Stomach (tissue), 4 donors: ENCODE measurements at regions not wholly inside any gene's neighbourhood (a gene's known extent, or its start where the extent isn't known, plus 50 kb on each side); places are given as distances from the start of the nearest gene placed in this dataset.

Experiments
- POLR2A ChIP-seq, 4 donors: fragments of 450-650 bp; IDR thresholded peaks; one replicate each; pipeline ENCODE4 v1.6.1; 2016; ENCODE audit warnings: antibody characterized with exemption in 4 of 4, control low read depth in 2 of 4, mild to moderate bottlenecking in 1 of 4, moderate library complexity in 1 of 4
- TF ChIP-seq, protein P1 (sequence below), 7 experiments: fragments of 450-650 bp in 4 of 7; fragments of 200-600 bp in 3 of 7; sonication (generic) in 3 of 7; IDR thresholded peaks; one replicate each; pipeline ENCODE4 v1.5.1; 2016 to 2019; ENCODE audit warnings: antibody characterized with exemption in 7 of 7, control low read depth in 2 of 7, mild to moderate bottlenecking in 1 of 7

DNA sequence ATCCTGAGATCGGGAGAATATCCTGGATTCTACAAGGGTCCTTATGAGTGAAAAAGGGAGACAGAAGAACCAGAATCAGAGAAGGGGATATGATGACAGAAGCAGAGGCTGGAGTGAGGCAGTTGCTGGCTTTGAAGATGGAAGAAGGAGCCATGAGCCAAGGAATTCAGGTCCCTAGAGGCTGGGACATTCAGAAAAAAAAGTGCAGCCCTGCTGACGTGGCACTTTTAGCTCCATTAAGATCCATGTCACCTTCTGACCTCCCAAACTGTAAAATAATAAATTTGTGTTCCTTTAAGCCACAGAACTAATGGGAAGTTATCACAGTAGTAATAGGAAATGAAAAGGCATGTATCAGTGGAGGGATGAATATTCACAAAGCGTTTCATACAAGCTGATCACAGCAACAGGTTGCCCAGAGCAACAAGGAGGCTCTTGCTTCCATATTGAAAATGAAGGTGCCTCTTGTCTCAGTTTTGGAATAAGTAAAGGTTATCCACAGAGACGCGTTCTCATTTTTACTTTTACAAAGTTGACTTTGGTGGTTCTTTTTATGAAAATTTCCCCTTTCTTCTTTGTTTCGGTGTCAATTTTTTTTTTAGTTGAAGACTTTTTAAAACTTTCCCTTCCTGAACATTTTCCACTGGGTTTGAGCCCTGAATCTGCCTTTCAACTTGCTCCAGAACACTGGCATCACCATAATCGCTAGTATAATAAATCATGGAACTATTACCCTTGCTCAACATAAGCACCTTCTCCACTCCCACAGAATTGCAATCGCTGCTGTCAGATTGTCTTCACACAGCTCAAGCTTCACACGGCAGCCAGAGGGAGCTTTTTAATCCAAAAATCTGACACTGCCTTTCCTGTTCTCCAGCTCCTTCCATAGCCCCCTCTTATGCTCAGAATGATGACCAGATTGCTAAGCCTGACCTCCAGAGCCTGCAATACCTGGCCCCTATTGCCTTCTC lies 127.6 kb upstream of the RBPJ start:
- TF ChIP-seq POLR2A (IDR thresholded peaks at IDR 0.05), result no peak
- TF ChIP-seq, protein P1, sequence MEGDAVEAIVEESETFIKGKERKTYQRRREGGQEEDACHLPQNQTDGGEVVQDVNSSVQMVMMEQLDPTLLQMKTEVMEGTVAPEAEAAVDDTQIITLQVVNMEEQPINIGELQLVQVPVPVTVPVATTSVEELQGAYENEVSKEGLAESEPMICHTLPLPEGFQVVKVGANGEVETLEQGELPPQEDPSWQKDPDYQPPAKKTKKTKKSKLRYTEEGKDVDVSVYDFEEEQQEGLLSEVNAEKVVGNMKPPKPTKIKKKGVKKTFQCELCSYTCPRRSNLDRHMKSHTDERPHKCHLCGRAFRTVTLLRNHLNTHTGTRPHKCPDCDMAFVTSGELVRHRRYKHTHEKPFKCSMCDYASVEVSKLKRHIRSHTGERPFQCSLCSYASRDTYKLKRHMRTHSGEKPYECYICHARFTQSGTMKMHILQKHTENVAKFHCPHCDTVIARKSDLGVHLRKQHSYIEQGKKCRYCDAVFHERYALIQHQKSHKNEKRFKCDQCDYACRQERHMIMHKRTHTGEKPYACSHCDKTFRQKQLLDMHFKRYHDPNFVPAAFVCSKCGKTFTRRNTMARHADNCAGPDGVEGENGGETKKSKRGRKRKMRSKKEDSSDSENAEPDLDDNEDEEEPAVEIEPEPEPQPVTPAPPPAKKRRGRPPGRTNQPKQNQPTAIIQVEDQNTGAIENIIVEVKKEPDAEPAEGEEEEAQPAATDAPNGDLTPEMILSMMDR (IDR thresholded peaks at IDR 0.05), result no peak
